ENCODE measurements at regions not wholly inside any gene's neighbourhood (a gene's known extent, or its start where the extent isn't known, plus 50 kb on each side); places are given as distances from the start of the nearest gene placed in this dataset.

DNA sequence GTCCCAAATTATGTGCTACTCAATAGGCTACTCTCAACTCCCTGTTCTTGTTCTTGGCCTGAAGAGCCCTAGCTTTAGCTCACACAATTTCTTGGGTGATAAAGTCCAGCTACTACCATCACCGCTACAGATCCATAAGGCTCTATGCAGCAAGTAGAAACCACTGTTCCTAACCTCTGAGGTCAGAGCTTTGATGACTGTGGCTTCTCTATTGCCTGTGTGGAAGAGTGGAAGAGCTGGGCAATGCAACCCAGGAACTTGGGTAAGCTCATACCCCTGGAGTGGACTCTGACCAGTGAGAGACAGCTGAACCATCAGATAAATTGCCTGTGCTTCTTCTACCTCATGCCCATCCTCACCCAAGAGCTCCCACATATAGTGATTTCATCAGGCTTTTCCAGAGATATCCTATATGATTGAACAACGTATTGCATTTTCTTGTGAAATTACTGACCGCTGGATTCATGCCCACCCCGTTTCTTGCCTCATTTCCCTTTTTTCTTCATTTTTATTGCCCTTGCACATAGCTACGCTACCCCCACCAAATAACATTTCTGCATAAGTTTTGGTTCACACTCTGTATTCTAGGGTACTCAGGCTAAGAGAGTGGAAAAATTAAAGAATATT is 172.3 kb upstream of the MBNL1 start:
- Histone ChIP-seq H3K23ac (ENCODE audit: low read length in 2 of 2) (no peak overlapping the region), H3K27ac (ENCODE audit: low read length, poor library complexity, severe bottlenecking) (no peak overlapping the region), H4K8ac (ENCODE audit: low read length) (no peak overlapping the region), H3K4me3 (ENCODE audit: insufficient read depth in 1 of 2, low read depth in 1 of 2, low read length in 2 of 2) (no peak overlapping the region), H3K9ac (ENCODE audit: low read length) (no peak overlapping the region), H3K9me3 (ENCODE audit: control insufficient read depth, low read length) (no peaks in the 10 kb centered on the region), H2BK12ac (ENCODE audit: low read length in 2 of 2) (no peak overlapping the region), H3K4me2 (ENCODE audit: low read length, poor library complexity, severe bottlenecking) (no peak overlapping the region), H3K14ac (ENCODE audit: low read length in 2 of 2) (no peak overlapping the region), H3K79me1 (replicated peaks; ENCODE audit: low read length, poor library complexity, severe bottlenecking) (no peaks in the 10 kb centered on the region), H2BK120ac (ENCODE audit: low read depth, low read length) (no peak overlapping the region), H4K91ac (ENCODE audit: low read length) (no peak overlapping the region), H2BK15ac (ENCODE audit: low read depth, poor library complexity, severe bottlenecking) (no peak overlapping the region), H3K18ac (ENCODE audit: low read depth in 1 of 2, low read length in 2 of 2) (no peak overlapping the region), H2AFZ (ENCODE audit: low read depth, low read length) (no peak overlapping the region), H3K4me1 (ENCODE audit: control insufficient read depth, insufficient read depth, low read depth, low read length) (no peaks in the 10 kb centered on the region), H3K36me3 (ENCODE audit: control insufficient read depth in 1 of 2, insufficient read depth in 2 of 2, low read depth in 1 of 2, low read length in 2 of 2) (no peaks in the 10 kb centered on the region), H3K4ac (ENCODE audit: low read depth in 1 of 2, low read length in 2 of 2) (peak overlapping the region in 1 of 2 experiments; percentile 10), H2AK5ac (ENCODE audit: low read length, severe bottlenecking) (no peak overlapping the region), H3K27me3 (ENCODE audit: control insufficient read depth in 1 of 2, insufficient read depth in 1 of 2, low read length in 2 of 2) (no peaks in the 10 kb centered on the region), H2BK5ac (ENCODE audit: low read depth, low read length, poor library complexity, severe bottlenecking) (no peak overlapping the region)
- 100% methylated on average over 4 of the region's 5 CpGs for WGBS
- DNase-seq = no peak

DNA sequence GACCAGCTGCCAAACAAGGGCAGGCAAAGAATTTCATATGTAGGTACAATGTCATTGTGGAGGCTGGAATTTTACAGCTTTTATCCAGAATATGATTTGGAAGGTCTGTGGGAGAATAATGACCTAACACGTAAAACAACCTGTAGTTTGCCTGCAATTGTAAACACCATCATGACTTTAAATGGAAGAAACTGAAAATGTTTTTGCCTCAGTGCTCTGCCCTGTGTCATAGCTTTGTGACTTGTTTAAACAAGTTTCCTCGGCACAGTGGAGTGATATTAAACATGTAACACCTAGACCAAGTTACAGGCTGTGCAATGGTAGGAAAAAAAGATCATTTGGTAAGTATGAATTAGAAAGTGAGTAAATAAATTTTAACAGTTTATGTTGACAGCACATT is 171.6 kb upstream of the MBNL1 start:
- H3K23ac ChIP-seq (ENCODE audit: low read length in 2 of 2) = no peak overlapping the region
- no peaks in the 10 kb centered on the region for H3K79me1 ChIP-seq (replicated peaks; ENCODE audit: low read length, poor library complexity, severe bottlenecking)
- H3K27ac ChIP-seq (ENCODE audit: low read length, poor library complexity, severe bottlenecking) = no peak overlapping the region
- no peak overlapping the region for H2BK5ac ChIP-seq (ENCODE audit: low read depth, low read length, poor library complexity, severe bottlenecking)
- no peak overlapping the region for H2BK15ac ChIP-seq (ENCODE audit: low read depth, poor library complexity, severe bottlenecking)
- H2BK12ac ChIP-seq (ENCODE audit: low read length in 2 of 2) = no peak overlapping the region
- no peak overlapping the region for H3K14ac ChIP-seq (ENCODE audit: low read length in 2 of 2)
- no peak overlapping the region for H2AK5ac ChIP-seq (ENCODE audit: low read length, severe bottlenecking)
- H4K8ac ChIP-seq (ENCODE audit: low read length) = no peak overlapping the region
- H3K9ac ChIP-seq (ENCODE audit: low read length) = no peak overlapping the region
- WGBS = 55% methylated on average over 2 of the region's 2 CpGs
- H3K4ac ChIP-seq (ENCODE audit: low read depth in 1 of 2, low read length in 2 of 2) = no peak overlapping the region
- H3K4me3 ChIP-seq (ENCODE audit: insufficient read depth in 1 of 2, low read depth in 1 of 2, low read length in 2 of 2) = no peak overlapping the region
- no peak overlapping the region for H4K91ac ChIP-seq (ENCODE audit: low read length)
- H3K4me1 ChIP-seq (ENCODE audit: control insufficient read depth, insufficient read depth, low read depth, low read length) = no peaks in the 10 kb centered on the region
- no peak overlapping the region for H2AFZ ChIP-seq (ENCODE audit: low read depth, low read length)
- no peak overlapping the region for H3K18ac ChIP-seq (ENCODE audit: low read depth in 1 of 2, low read length in 2 of 2)
- no peaks in the 10 kb centered on the region for H3K27me3 ChIP-seq (ENCODE audit: control insufficient read depth in 1 of 2, insufficient read depth in 1 of 2, low read length in 2 of 2)
- H3K9me3 ChIP-seq (ENCODE audit: control insufficient read depth, low read length) = no peaks in the 10 kb centered on the region
- H3K36me3 ChIP-seq (ENCODE audit: control insufficient read depth in 1 of 2, insufficient read depth in 2 of 2, low read depth in 1 of 2, low read length in 2 of 2) = no peaks in the 10 kb centered on the region
- no peak overlapping the region for H3K4me2 ChIP-seq (ENCODE audit: low read length, poor library complexity, severe bottlenecking)
- no peak for DNase-seq
- no peak overlapping the region for H2BK120ac ChIP-seq (ENCODE audit: low read depth, low read length)

DNA sequence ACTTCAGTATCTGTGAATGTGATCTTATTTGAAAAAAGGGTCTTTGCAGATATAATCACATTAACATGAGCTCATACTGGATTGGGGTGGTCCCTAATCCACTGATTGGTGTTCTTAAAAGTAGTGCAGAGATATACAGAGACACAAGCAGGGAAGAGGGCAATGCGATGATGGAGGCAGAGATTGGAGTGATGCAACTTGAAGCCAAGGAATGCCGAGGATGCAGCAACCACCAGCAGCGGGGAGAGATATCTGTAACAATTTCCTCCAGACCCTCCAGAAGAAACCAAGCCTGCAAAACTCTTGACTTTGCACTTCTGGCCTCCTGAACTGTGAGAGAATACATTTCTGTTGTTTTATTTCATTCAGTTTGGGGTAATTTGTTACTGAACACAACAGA is 171.0 kb upstream of the MBNL1 start:
- Histone ChIP-seq H3K4me3 (ENCODE audit: insufficient read depth in 1 of 2, low read depth in 1 of 2, low read length in 2 of 2) (no peak overlapping the region), H3K9me3 (ENCODE audit: control insufficient read depth, low read length) (no peaks in the 10 kb centered on the region), H3K36me3 (ENCODE audit: control insufficient read depth in 1 of 2, insufficient read depth in 2 of 2, low read depth in 1 of 2, low read length in 2 of 2) (no peaks in the 10 kb centered on the region), H3K18ac (ENCODE audit: low read depth in 1 of 2, low read length in 2 of 2) (no peak overlapping the region), H4K91ac (ENCODE audit: low read length) (no peak overlapping the region), H3K4ac (ENCODE audit: low read depth in 1 of 2, low read length in 2 of 2) (no peak overlapping the region), H3K23ac (ENCODE audit: low read length in 2 of 2) (no peak overlapping the region), H2BK5ac (ENCODE audit: low read depth, low read length, poor library complexity, severe bottlenecking) (no peak overlapping the region), H3K27ac (ENCODE audit: low read length, poor library complexity, severe bottlenecking) (no peak overlapping the region), H3K14ac (ENCODE audit: low read length in 2 of 2) (no peak overlapping the region), H3K4me1 (ENCODE audit: control insufficient read depth, insufficient read depth, low read depth, low read length) (no peaks in the 10 kb centered on the region), H4K8ac (ENCODE audit: low read length) (no peak overlapping the region), H2BK12ac (ENCODE audit: low read length in 2 of 2) (no peak overlapping the region), H3K9ac (ENCODE audit: low read length) (no peak overlapping the region), H2AFZ (ENCODE audit: low read depth, low read length) (no peak overlapping the region), H2AK5ac (ENCODE audit: low read length, severe bottlenecking) (no peak overlapping the region), H2BK120ac (ENCODE audit: low read depth, low read length) (no peak overlapping the region), H2BK15ac (ENCODE audit: low read depth, poor library complexity, severe bottlenecking) (no peak overlapping the region), H3K4me2 (ENCODE audit: low read length, poor library complexity, severe bottlenecking) (no peak overlapping the region), H3K79me1 (replicated peaks; ENCODE audit: low read length, poor library complexity, severe bottlenecking) (no peaks in the 10 kb centered on the region), H3K27me3 (ENCODE audit: control insufficient read depth in 1 of 2, insufficient read depth in 1 of 2, low read length in 2 of 2) (no peaks in the 10 kb centered on the region)
- WGBS = 58% methylated on average over 3 of the region's 3 CpGs
- peak; percentile 30 for DNase-seq

DNA sequence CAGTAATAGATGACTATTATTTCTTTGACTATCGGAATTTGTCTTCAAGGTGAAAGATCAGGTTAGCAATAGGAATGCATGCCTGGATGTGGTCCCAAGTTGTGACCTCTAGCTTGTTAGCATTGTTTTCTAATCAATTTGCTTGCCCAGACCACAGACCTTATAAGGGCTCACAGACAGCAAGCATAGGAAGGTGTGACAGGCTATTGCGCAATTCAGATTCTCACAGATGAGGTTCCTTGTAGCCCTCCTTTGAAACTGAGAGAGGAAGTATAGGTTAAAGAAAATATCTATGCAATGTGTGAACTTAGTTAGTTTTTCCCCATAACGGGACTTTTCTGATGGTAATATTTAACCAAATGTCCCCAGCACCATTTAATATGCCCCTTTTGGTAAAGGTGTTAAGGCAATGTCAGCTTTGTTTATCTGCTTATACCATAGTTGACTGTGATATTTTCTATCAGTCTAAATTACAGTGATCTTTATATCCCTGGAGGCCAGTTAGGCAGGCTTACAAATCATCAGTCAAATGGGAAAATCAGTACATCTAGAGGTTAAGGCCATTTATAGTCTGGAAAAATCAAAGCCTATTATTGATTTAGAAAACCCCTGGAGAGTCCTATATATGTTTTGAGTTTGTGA is 168.1 kb upstream of the MBNL1 start:
- no peaks in the 10 kb centered on the region for H3K4me1 ChIP-seq (ENCODE audit: control insufficient read depth, insufficient read depth, low read depth, low read length)
- no peak overlapping the region for H2AFZ ChIP-seq (ENCODE audit: low read depth, low read length)
- H4K91ac ChIP-seq (ENCODE audit: low read length) = no peak overlapping the region
- no peak overlapping the region for H3K9ac ChIP-seq (ENCODE audit: low read length)
- no peak overlapping the region for H2BK15ac ChIP-seq (ENCODE audit: low read depth, poor library complexity, severe bottlenecking)
- H3K14ac ChIP-seq (ENCODE audit: low read length in 2 of 2) = no peak overlapping the region
- H2BK12ac ChIP-seq (ENCODE audit: low read length in 2 of 2) = no peak overlapping the region
- H3K23ac ChIP-seq (ENCODE audit: low read length in 2 of 2) = no peak overlapping the region
- H3K4me3 ChIP-seq (ENCODE audit: insufficient read depth in 1 of 2, low read depth in 1 of 2, low read length in 2 of 2) = no peak overlapping the region
- no peak overlapping the region for H2BK120ac ChIP-seq (ENCODE audit: low read depth, low read length)
- H3K4ac ChIP-seq (ENCODE audit: low read depth in 1 of 2, low read length in 2 of 2) = no peak overlapping the region
- H3K27me3 ChIP-seq (ENCODE audit: control insufficient read depth in 1 of 2, insufficient read depth in 1 of 2, low read length in 2 of 2) = no peaks in the 10 kb centered on the region
- WGBS = 100% methylated on average over 2 of the region's 3 CpGs
- H4K8ac ChIP-seq (ENCODE audit: low read length) = no peak overlapping the region
- no peak overlapping the region for H2BK5ac ChIP-seq (ENCODE audit: low read depth, low read length, poor library complexity, severe bottlenecking)
- DNase-seq = no peak
- H3K79me1 ChIP-seq (replicated peaks; ENCODE audit: low read length, poor library complexity, severe bottlenecking) = no peaks in the 10 kb centered on the region
- no peaks in the 10 kb centered on the region for H3K36me3 ChIP-seq (ENCODE audit: control insufficient read depth in 1 of 2, insufficient read depth in 2 of 2, low read depth in 1 of 2, low read length in 2 of 2)
- H3K9me3 ChIP-seq (ENCODE audit: control insufficient read depth, low read length) = no peaks in the 10 kb centered on the region
- no peak overlapping the region for H2AK5ac ChIP-seq (ENCODE audit: low read length, severe bottlenecking)
- no peak overlapping the region for H3K27ac ChIP-seq (ENCODE audit: low read length, poor library complexity, severe bottlenecking)
- no peak overlapping the region for H3K4me2 ChIP-seq (ENCODE audit: low read length, poor library complexity, severe bottlenecking)
- H3K18ac ChIP-seq (ENCODE audit: low read depth in 1 of 2, low read length in 2 of 2) = no peak overlapping the region
